ENCODE measurements at regions not wholly inside any gene's neighbourhood (a gene's known extent, or its start where the extent isn't known, plus 50 kb on each side); places are given as distances from the start of the nearest gene placed in this dataset.

- TF ChIP-seq CTCF (IDR thresholded peaks at IDR 0.05) (no peak), POLR2A (IDR thresholded peaks at IDR 0.05) (no peak)
Measured at GRCh38 chr4:18518098-18518497, 496.5 kb upstream of the LCORL start.

All from adrenal gland (tissue), 5 donors.